IMR-90 (cell line): ENCODE measurements at regions not wholly inside any gene's neighbourhood (a gene's known extent, or its start where the extent isn't known, plus 50 kb on each side); places are given as distances from the start of the nearest gene placed in this dataset.

Experiments used
- ATAC-seq: fragments of 200-7000 bp; cut with Tn5 transposase; 2 replicates; pipeline ENCODE4 v1.9.1; 2020; ENCODE audit warnings: low read depth, mild to moderate bottlenecking, moderate library complexity
- BruUV-seq: library from RNA; stranded (reverse); fragments of 400-500 nt; replicated peaks from 2 replicates; lab custom pipeline; 2021; lab: Mats Ljungman, UMichigan
- CTCF ChIA-PET: fragments of 300-600 bp; formaldehyde crosslinking; extraction: SDS; loops from one replicate; lab custom pipeline; 2021; ENCODE audit warnings: antibody characterized with exemption; lab: Yijun Ruan, JAX
- POLR2A ChIA-PET: fragments of 300-600 bp; sonication (Branson Sonifier 250); formaldehyde crosslinking; loops from one replicate; lab custom pipeline; 2022; ENCODE audit warnings: antibody characterized with exemption; ENCODE audit not compliant: unreplicated experiment; lab: Charles Lee
- DNase-seq: peaks from one replicate; pipeline ENCODE4 v3.0.0; 2013
- H2AFZ ChIP-seq: replicated peaks from 2 replicates; pipeline ENCODE3; 2013; ENCODE audit warnings: low read length, mild to moderate bottlenecking; ENCODE audit not compliant: poor library complexity
- H2AK5ac ChIP-seq: 2 replicates; pipeline ENCODE4 v1.6.1; 2013; ENCODE audit warnings: low read depth, low read length, inconsistent platforms
- H2AK9ac ChIP-seq: replicated peaks from 2 replicates; pipeline ENCODE3; 2013; ENCODE audit warnings: mild to moderate bottlenecking, low read depth, low read length, moderate library complexity; ENCODE audit not compliant: poor library complexity
- H2BK120ac ChIP-seq: 2 replicates; pipeline ENCODE4 v1.6.1; 2013; ENCODE audit warnings: low read depth, low read length, inconsistent platforms
- H2BK15ac ChIP-seq: 3 replicates; pipeline ENCODE4 v1.6.1; 2013; ENCODE audit warnings: low read depth, low read length, inconsistent platforms
- H2BK20ac ChIP-seq: 2 replicates; pipeline ENCODE4 v1.6.1; 2013; ENCODE audit warnings: low read depth, mild to moderate bottlenecking, inconsistent platforms, low read length, moderate library complexity
- H2BK5ac ChIP-seq: 2 replicates; pipeline ENCODE4 v1.6.1; 2013; ENCODE audit warnings: mild to moderate bottlenecking, low read depth, low read length, inconsistent platforms; ENCODE audit not compliant: poor library complexity, severe bottlenecking
- H3K14ac ChIP-seq: replicated peaks from 2 replicates; pipeline ENCODE4 v1.6.1; 2013; ENCODE audit warnings: low read depth, low read length, inconsistent platforms
- H3K18ac ChIP-seq: 2 replicates; pipeline ENCODE4 v1.6.1; 2013; ENCODE audit warnings: low read depth, low read length, control low read depth
- H3K23ac ChIP-seq: 2 replicates; pipeline ENCODE4 v1.6.1; 2013; ENCODE audit warnings: low read depth, low read length, inconsistent platforms
- H3K27ac ChIP-seq: 2 replicates; pipeline ENCODE4 v1.5.1; 2013; ENCODE audit warnings: mild to moderate bottlenecking, control low read depth, low read length; ENCODE audit not compliant: insufficient read depth
- H3K27me3 ChIP-seq: 2 replicates; pipeline ENCODE4 v1.6.1; 2013; ENCODE audit warnings: low read length; ENCODE audit not compliant: control insufficient read depth, insufficient read depth
- H3K36me3 ChIP-seq: 2 replicates; pipeline ENCODE4 v1.6.1; 2013; ENCODE audit warnings: low read length, mixed read lengths; ENCODE audit not compliant: control insufficient read depth, insufficient read depth
- H3K4ac ChIP-seq: 2 replicates; pipeline ENCODE4 v1.6.1; 2013; ENCODE audit warnings: low read depth, low read length, inconsistent platforms
- H3K4me1 ChIP-seq: 2 replicates; pipeline ENCODE4 v1.6.1; 2013; ENCODE audit warnings: low read length, mixed read lengths; ENCODE audit not compliant: control insufficient read depth, insufficient read depth
- H3K4me2 ChIP-seq: 2 replicates; pipeline ENCODE4 v1.6.1; 2013; ENCODE audit warnings: low read depth, mild to moderate bottlenecking, control low read depth, low read length, moderate library complexity
- H3K4me3 ChIP-seq: 2 replicates; pipeline ENCODE4 v1.5.1; 2013; ENCODE audit warnings: low read depth, mild to moderate bottlenecking, control low read depth, low read length, moderate library complexity; ENCODE audit not compliant: insufficient read depth
- H3K56ac ChIP-seq: 2 replicates; pipeline ENCODE4 v1.6.1; 2013; ENCODE audit warnings: low read length, inconsistent platforms; ENCODE audit not compliant: insufficient read depth; ENCODE audit errors: extremely low read depth
- H3K79me1 ChIP-seq, 2 experiments: 2 replicates each; pipeline ENCODE4 v1.6.1; 2013; ENCODE audit warnings: low read length in 2 of 2, inconsistent platforms in 1 of 2, low read depth in 1 of 2
- H3K9ac ChIP-seq: 2 replicates; pipeline ENCODE4 v1.6.1; 2013; ENCODE audit warnings: low read depth, low read length, control low read depth
- H3K9me1 ChIP-seq: 2 replicates; pipeline ENCODE4 v1.6.1; 2013; ENCODE audit warnings: low read length, inconsistent platforms; ENCODE audit not compliant: insufficient read depth
- H3K9me3 ChIP-seq: 2 replicates; pipeline ENCODE4 v1.6.1; 2013; ENCODE audit warnings: low read length; ENCODE audit not compliant: control insufficient read depth, insufficient read depth
- H4K20me1 ChIP-seq: 2 replicates; pipeline ENCODE4 v1.6.1; 2013; ENCODE audit warnings: low read length, inconsistent platforms; ENCODE audit not compliant: insufficient read depth
- H4K5ac ChIP-seq: 2 replicates; pipeline ENCODE4 v1.6.1; 2013; ENCODE audit warnings: mild to moderate bottlenecking, low read depth, low read length, control low read depth
- H4K8ac ChIP-seq, 2 experiments: 2 replicates each; pipeline ENCODE4 v1.6.1; 2013; ENCODE audit warnings: low read depth in 2 of 2, low read length in 2 of 2, control low read depth in 1 of 2, inconsistent platforms in 1 of 2
- H4K91ac ChIP-seq: 2 replicates; pipeline ENCODE4 v1.6.1; 2013; ENCODE audit warnings: low read depth, low read length, inconsistent platforms; ENCODE audit not compliant: insufficient read depth
- BHLHE40 ChIP-seq: fragments of 150-350 bp; IDR thresholded peaks from 2 replicates; pipeline ENCODE4 v1.6.1; 2016; ENCODE audit warnings: mild to moderate bottlenecking, low read depth, low read length
- MAFK ChIP-seq: IDR thresholded peaks from 2 replicates; pipeline ENCODE4 v1.6.1; 2012; ENCODE audit warnings: low read depth, low read length, improper control_type of control experiment
- NFE2L2 ChIP-seq: fragments of 150-350 bp; IDR thresholded peaks from 2 replicates; pipeline ENCODE4 v1.6.1; 2016; ENCODE audit warnings: low read depth, mild to moderate bottlenecking, low read length
- WGBS, 2 experiments: methylation state at CpG; one replicate each; pipeline versions ENCODE4 v1.1.5 to v1.1.7; 2013; ENCODE audit warnings: missing lambda C conversion rate in 2 of 2; ENCODE audit not compliant: insufficient read length in 1 of 2; ENCODE audit errors: extremely low coverage in 2 of 2; 5-methylcytosine and 5-hydroxymethylcytosine counted together
- dilution Hi-C: fragments of 300-500 bp; cut with HindIII; formaldehyde crosslinking; loops from one replicate; pipeline ENCODE4 v1.14.3; 2018; ENCODE audit warnings: low sequenced_read_pairs; ENCODE audit not compliant: unreplicated experiment
- in situ Hi-C: fragments of 300-500 bp; cut with MboI; formaldehyde crosslinking; loops from 3 replicates; pipeline ENCODE4 v1.14.3; 2019; ENCODE audit warnings: low sequenced_read_pairs, inconsistent platforms, mixed read lengths
- intact Hi-C: fragments of 100-400 bp; cut with micrococcal nuclease; formaldehyde crosslinking; loops from 2 replicates; pipeline ENCODE4 v1.10.0; 2022
- TF ChIP-seq, protein P1 (sequence below): fragments of 150-350 bp; IDR thresholded peaks from 2 replicates; pipeline ENCODE4 v1.6.1; 2017; ENCODE audit warnings: mild to moderate bottlenecking, antibody characterized with exemption, low read length, low read depth

DNA sequence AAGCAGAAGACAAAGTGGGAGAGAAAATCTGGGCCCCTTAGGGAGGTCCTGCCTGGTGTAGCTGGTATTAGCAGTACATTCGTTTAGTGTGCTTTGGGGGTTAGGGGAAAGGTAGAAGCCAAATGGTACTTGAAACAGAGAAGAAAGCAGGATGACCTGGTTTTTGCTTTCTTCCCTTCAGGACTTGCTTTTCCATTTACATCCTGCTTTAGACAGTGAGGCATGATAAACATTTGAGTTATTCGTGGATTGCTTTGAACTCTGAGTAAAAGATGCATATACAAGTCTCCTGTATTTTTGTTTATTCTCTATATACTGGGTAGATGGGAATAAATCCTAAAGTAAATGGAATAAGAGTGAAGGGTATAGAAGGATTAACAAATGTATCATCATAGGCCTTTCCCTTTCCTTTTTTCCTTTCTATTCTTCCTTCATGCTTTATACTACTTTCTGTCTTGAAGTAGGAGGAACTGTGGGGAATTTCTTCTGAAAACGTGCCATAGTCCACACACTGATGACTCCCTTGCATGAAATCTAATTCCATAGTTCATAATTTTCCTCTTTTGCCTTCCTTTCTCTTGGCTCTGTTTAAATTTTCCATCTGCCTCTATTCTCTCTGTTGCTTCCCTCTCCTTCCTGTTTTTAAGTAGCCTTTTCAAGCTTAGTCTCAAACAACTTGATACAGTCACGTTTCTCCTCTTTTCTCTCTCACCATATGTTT, 139.5 kb upstream of the RBMS3 start:
- DNase-seq (peak; percentile 25), ATAC-seq (peak; percentile 63)
- ChIA-PET POLR2A (interaction anchor here (0.7 kb wide), 1 partner anchor 75 kb away, joined by 3 read pairs; no protein-coding TSS in a partner anchor), CTCF (no interaction called here)
- Histone ChIP-seq H3K79me1 (no peaks in the 10 kb centered on the region), H3K9me3 (no peaks in the 10 kb centered on the region), H4K8ac (peak overlapping the region; percentile 22 to 83), H2BK15ac (peak overlapping the region; percentile 78), H4K20me1 (no peaks in the 10 kb centered on the region), H2AFZ (peak overlapping the region; percentile 74), H2BK20ac (peak overlapping the region; percentile 95), H4K91ac (peak overlapping the region; percentile 85), H3K4me1 (peaks cover 10% of the 10 kb centered on the region), H3K36me3 (no peaks in the 10 kb centered on the region), H3K56ac (peak overlapping the region; percentile 68), H3K4me3 (no peak overlapping the region), H3K27me3 (no peaks in the 10 kb centered on the region), H3K4me2 (peak overlapping the region; percentile 73), H3K9ac (peak overlapping the region; percentile 54; the same call in 1 of the 2 replicates), H2AK5ac (0 out of 2 replicates have a peak overlapping the region, but pooled peaks have one; percentile 6), H3K18ac (peak overlapping the region; percentile 90), H2BK120ac (peak overlapping the region; percentile 91), H3K23ac (peak overlapping the region; percentile 57), H2BK5ac (peak overlapping the region; percentile 85), H3K4ac (peak overlapping the region; percentile 80), H3K9me1 (peaks cover 4% of the 10 kb centered on the region), H4K5ac (peak overlapping the region; percentile 96), H3K27ac (peak overlapping the region; percentile 70), H3K14ac (peak overlapping the region; percentile 59), H2AK9ac (no peak overlapping the region)
- intact Hi-C loops (loop anchor here (5.0 kb wide), 1 partner anchor 621 kb away; no protein-coding TSS in a partner anchor), dilution Hi-C loops (no loop called here), in situ Hi-C loops (no loop called here)
- TF ChIP-seq MAFK: no peak
- no peak for TF ChIP-seq NFE2L2
- TF ChIP-seq, protein P1, sequence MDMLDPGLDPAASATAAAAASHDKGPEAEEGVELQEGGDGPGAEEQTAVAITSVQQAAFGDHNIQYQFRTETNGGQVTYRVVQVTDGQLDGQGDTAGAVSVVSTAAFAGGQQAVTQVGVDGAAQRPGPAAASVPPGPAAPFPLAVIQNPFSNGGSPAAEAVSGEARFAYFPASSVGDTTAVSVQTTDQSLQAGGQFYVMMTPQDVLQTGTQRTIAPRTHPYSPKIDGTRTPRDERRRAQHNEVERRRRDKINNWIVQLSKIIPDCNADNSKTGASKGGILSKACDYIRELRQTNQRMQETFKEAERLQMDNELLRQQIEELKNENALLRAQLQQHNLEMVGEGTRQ: no peak
- TF ChIP-seq BHLHE40: peak; percentile 25; the same call in 1 of the 2 replicates
- no TSS peak for BruUV-seq
- WGBS, 2 experiments: no CpG with 5 or more reads among the region's 4 CpGs
